Activated T-helper 2 cell treated with anti-CD3 and anti-CD28 coated beads, Interferon-gamma antibody, Interleukin-2, Interleukin-4, amounts not matched to agents 10 μg/mL and 5 μg/mL and 100 μg/mL, durations not matched to agents 14 hours and 24 hours and 36 hours (primary cell): ENCODE measurements at regions not wholly inside any gene's neighbourhood (a gene's known extent, or its start where the extent isn't known, plus 50 kb on each side); places are given as distances from the start of the nearest gene placed in this dataset.
"Not testable (repeated sequence)": the region's sequence is repeated elsewhere in the genome, so short reads cannot be mapped to it uniquely, and the experiment has no call there.

Source experiments
- DNase-seq: peaks from one replicate; pipeline ENCODE4 v3.0.0; 2021; ENCODE audit warnings: low spot score
- H3K27ac Mint-ChIP-seq: one replicate; pipeline ENCODE4 v1.8.0; 2021; ENCODE audit warnings: mixed read lengths
- H3K27me3 Mint-ChIP-seq: one replicate; pipeline ENCODE4 v1.8.0; 2021; ENCODE audit warnings: low read depth, mixed read lengths
- H3K36me3 Mint-ChIP-seq: one replicate; pipeline ENCODE4 v1.8.0; 2021; ENCODE audit warnings: low read depth, mixed read lengths
- H3K4me1 Mint-ChIP-seq: one replicate; pipeline ENCODE4 v1.8.0; 2021; ENCODE audit warnings: low read depth, mixed read lengths
- H3K4me3 Mint-ChIP-seq: one replicate; pipeline ENCODE4 v1.8.0; 2021; ENCODE audit warnings: low read depth, mild to moderate bottlenecking, moderate library complexity, mixed read lengths
- H3K9me3 Mint-ChIP-seq: one replicate; pipeline ENCODE4 v1.8.0; 2021; ENCODE audit warnings: mixed read lengths
- intact Hi-C: fragments of 100-400 bp; cut with micrococcal nuclease; formaldehyde crosslinking; loops from one replicate; pipeline ENCODE4 v1.15.1; 2023

DNA sequence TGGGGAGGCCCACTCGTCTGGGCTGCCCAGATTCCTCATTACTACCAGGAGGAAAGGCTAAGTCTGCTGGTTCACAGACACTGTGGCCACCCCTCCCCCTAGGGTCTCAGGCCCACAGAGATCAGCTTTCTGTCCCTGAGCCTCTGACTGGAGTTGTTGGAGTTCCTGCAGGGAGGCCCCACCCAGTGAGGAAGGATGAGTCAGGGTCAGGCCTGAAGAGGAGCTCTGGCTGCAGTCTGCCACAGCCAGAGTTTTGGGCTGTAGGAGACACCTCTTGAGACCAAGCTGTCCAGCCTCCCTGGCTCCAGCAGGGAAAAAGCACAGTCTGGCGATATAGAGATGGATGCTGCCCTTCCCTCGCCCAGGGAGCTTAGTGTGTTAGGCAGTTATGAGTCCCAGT is 720.9 kb upstream of the SEMA6D start:
- Mint-ChIP-seq H3K4me3 (no peak overlapping the region), H3K9me3 (peaks cover 66% of the 10 kb centered on the region), H3K36me3 (no peaks in the 10 kb centered on the region), H3K4me1 (no peaks in the 10 kb centered on the region), H3K27ac (no peak overlapping the region), H3K27me3 (no peaks in the 10 kb centered on the region)
- intact Hi-C loops = no loop called here
- no peak for DNase-seq

DNA sequence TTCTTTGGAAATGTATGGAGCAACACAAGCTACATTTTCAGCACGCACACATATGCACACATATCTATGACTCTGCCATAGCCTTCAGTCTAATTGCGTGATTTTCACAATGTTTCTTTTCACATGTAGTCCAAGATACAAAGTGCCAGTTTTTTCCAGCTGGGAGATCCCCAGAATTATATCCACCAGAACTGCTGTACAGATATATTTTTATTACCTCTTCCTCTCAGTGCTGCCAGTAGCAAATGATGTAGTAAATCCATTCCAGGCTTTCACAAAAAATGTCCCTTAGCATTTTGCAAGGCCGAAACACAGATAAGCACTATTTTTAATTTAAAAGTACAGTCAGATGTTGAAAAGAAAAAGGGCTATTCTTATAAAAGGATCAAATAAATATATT is 719.8 kb upstream of the SEMA6D start:
- H3K36me3 Mint-ChIP-seq = no peaks in the 10 kb centered on the region
- H3K4me3 Mint-ChIP-seq = no peak overlapping the region
- H3K27ac Mint-ChIP-seq = no peak overlapping the region
- H3K9me3 Mint-ChIP-seq = peaks cover 55% of the 10 kb centered on the region
- intact Hi-C loops = no loop called here
- no peak for DNase-seq
- H3K27me3 Mint-ChIP-seq = no peaks in the 10 kb centered on the region
- H3K4me1 Mint-ChIP-seq = no peaks in the 10 kb centered on the region

DNA sequence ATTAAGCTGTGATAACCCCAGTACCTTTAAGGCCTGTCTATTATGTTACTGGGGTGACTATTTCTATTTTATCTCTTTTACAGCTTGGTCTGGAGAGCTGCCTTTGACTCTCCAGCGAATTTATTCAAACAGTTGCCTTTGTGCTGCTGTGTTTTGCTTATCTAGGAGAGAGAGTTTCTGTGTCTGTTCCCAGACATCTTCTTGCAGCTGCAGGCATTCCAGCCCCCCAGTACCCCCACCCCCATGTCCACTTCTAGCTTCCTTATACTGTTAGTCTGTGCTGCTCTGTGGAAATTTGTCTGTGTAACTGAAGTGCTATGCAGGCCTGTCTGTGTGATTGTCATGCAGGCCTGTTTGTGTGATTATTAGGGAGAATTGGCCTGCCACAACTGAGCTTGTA is 713.7 kb upstream of the SEMA6D start:
- no peaks in the 10 kb centered on the region for H3K4me1 Mint-ChIP-seq
- no peak overlapping the region for H3K4me3 Mint-ChIP-seq
- DNase-seq = no peak

DNA sequence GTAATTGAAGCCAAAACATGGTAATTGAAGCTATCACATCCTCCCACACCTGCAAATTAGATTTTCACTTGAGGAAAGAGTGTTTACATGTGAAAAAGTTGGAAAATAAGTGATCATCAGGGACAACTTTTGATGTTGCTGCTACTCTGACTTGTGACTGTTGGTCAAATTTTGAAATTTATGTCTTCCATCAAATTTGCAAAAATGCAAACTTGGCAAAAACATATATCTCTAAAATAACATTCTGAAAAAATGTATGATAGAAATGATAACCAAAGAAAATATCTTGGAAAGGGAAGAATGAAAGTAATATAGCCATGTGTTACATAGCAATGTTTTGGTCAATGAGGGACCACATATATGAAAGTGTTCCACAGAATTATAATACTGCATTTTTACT is 703.9 kb upstream of the SEMA6D start:
- no peak overlapping the region for H3K4me3 Mint-ChIP-seq
- H3K27me3 Mint-ChIP-seq = no peaks in the 10 kb centered on the region
- no peaks in the 10 kb centered on the region for H3K36me3 Mint-ChIP-seq
- no peak for DNase-seq
- peaks cover 39% of the 10 kb centered on the region for H3K9me3 Mint-ChIP-seq
- no peak overlapping the region for H3K27ac Mint-ChIP-seq
- H3K4me1 Mint-ChIP-seq = no peaks in the 10 kb centered on the region
- intact Hi-C loops = no loop called here

More for the DNA sequence above, 713.7 kb upstream of the SEMA6D start:
- no peak overlapping the region for H3K27ac Mint-ChIP-seq
- peaks cover 53% of the 10 kb centered on the region for H3K9me3 Mint-ChIP-seq
- intact Hi-C loops = no loop called here
- H3K36me3 Mint-ChIP-seq = no peaks in the 10 kb centered on the region
- no peaks in the 10 kb centered on the region for H3K27me3 Mint-ChIP-seq

GRCh38 chr15:47027322-47027946 is 689.9 kb upstream of the SEMA6D start:
- Mint-ChIP-seq H3K27ac (no peak overlapping the region), H3K4me3 (no peak overlapping the region), H3K36me3 (no peaks in the 10 kb centered on the region), H3K9me3 (peaks cover 58% of the 10 kb centered on the region), H3K27me3 (no peaks in the 10 kb centered on the region), H3K4me1 (no peaks in the 10 kb centered on the region)
- no peak for DNase-seq
- intact Hi-C loops = no loop called here

GRCh38 chr15:47035475-47036406 is 681.6 kb upstream of the SEMA6D start:
- Mint-ChIP-seq H3K27ac (no peak overlapping the region), H3K27me3 (no peaks in the 10 kb centered on the region), H3K4me3 (no peak overlapping the region), H3K9me3 (peaks cover 32% of the 10 kb centered on the region), H3K36me3 (no peaks in the 10 kb centered on the region), H3K4me1 (no peaks in the 10 kb centered on the region)
- DNase-seq = no peak
- intact Hi-C loops = no loop called here

DNA sequence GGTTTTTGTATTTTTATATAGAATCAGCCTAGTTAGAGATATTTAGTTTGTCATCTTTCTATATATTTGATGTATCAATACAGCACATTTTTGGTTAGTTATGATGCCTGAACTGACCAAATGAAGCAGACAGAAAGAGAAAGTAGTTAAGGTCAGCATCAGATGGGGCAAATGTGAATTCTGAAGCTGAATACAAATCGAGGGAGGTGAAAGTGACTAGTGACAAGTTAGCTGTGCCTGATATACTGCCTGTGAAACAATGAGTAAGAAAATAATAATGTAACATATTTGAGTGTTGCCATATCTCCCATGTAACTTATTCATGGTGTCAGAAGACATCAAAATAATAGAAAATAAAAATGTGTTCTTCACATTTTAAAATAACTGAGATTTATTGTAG is 680.3 kb upstream of the SEMA6D start:
- intact Hi-C loops = no loop called here
- H3K36me3 Mint-ChIP-seq = no peaks in the 10 kb centered on the region
- H3K9me3 Mint-ChIP-seq = peaks cover 23% of the 10 kb centered on the region
- H3K4me3 Mint-ChIP-seq = no peak overlapping the region
- H3K27ac Mint-ChIP-seq = no peak overlapping the region
- DNase-seq = no peak
- no peaks in the 10 kb centered on the region for H3K4me1 Mint-ChIP-seq
- no peaks in the 10 kb centered on the region for H3K27me3 Mint-ChIP-seq

DNA sequence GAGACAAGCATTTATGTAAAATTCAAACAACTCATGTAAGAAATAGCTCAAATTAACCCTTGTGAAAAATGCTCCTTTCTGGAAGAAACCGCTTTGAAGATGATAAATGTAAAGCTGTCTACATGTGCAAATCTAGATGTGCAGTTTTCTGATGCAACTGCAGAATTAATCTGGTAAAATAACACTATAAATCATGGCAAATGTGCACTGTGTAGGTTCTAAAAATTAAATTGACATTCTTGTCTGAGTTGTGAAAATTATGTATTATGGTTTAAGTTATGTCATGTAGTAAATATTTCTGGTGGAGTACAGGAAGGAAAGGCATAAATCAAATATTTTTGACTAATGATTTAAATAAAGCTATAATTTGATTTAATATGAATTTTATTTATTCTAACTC is 678.1 kb upstream of the SEMA6D start:
- intact Hi-C loops = no loop called here
- Mint-ChIP-seq H3K36me3 (no peaks in the 10 kb centered on the region), H3K9me3 (peaks cover 8% of the 10 kb centered on the region), H3K4me1 (no peaks in the 10 kb centered on the region), H3K4me3 (no peak overlapping the region), H3K27me3 (no peaks in the 10 kb centered on the region), H3K27ac (no peak overlapping the region)
- no peak for DNase-seq

DNA sequence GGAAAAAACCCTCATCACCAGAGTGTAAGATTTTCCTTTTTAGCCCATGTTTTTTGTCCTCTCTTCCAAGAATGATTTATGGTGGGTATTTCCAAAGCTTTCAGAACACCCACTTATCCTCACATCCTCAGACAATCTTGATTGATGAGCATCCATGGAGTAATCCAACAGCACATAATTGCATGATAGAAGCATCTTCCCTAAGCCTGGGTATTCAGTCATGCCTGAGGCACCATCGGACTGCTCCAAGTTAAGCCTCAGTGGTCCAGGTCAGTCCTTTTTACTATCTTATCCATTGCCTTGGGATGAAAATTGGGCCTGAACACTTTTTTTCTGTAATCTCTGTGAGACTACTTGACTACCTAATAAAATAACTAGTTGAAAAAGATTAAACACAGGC is 676.0 kb upstream of the SEMA6D start:
- DNase-seq = no peak
- Mint-ChIP-seq H3K4me3 (no peak overlapping the region), H3K27ac (no peak overlapping the region), H3K9me3 (peaks cover 15% of the 10 kb centered on the region), H3K36me3 (no peaks in the 10 kb centered on the region), H3K27me3 (no peaks in the 10 kb centered on the region), H3K4me1 (no peaks in the 10 kb centered on the region)
- intact Hi-C loops = no loop called here

GRCh38 chr15:47047981-47048380 is 669.3 kb upstream of the SEMA6D start:
- H3K27me3 Mint-ChIP-seq, DNase-seq, H3K4me3 Mint-ChIP-seq, H3K36me3 Mint-ChIP-seq, intact Hi-C loops, H3K27ac Mint-ChIP-seq, H3K4me1 Mint-ChIP-seq: not testable (repeated sequence)
- peaks cover 37% of the 10 kb centered on the region for H3K9me3 Mint-ChIP-seq

GRCh38 chr15:47066392-47066791 is 650.9 kb upstream of the SEMA6D start:
- H3K36me3 Mint-ChIP-seq = no peaks in the 10 kb centered on the region
- intact Hi-C loops = no loop called here
- no peak for DNase-seq
- no peak overlapping the region for H3K4me3 Mint-ChIP-seq
- no peaks in the 10 kb centered on the region for H3K27me3 Mint-ChIP-seq
- H3K4me1 Mint-ChIP-seq = no peaks in the 10 kb centered on the region
- H3K27ac Mint-ChIP-seq = no peak overlapping the region
- H3K9me3 Mint-ChIP-seq = peaks cover 5% of the 10 kb centered on the region

DNA sequence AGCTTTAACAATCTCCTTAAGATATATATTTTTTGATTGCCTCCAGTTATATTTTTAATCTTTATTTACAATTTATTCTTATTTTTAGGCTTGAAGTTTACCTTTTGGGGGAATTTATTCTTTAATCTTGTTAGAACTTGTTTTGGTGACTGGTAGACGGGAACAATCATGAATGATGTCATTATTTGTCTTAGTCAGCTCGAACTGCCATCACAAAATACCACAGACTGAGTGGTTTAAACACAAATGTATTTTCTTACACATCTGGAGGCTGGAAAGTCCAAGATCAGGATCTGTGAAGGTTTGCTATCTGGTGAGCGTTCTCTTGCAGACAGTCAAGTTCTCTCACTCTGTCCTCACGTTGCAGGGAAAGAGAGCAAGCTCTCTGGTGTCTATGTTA is 639.5 kb upstream of the SEMA6D start:
- H3K36me3 Mint-ChIP-seq, H3K4me3 Mint-ChIP-seq, H3K27me3 Mint-ChIP-seq, H3K27ac Mint-ChIP-seq, H3K9me3 Mint-ChIP-seq, intact Hi-C loops, DNase-seq, H3K4me1 Mint-ChIP-seq: not testable (repeated sequence)

- Mint-ChIP-seq H3K4me3 (no peak overlapping the region), H3K27me3 (no peaks in the 10 kb centered on the region), H3K36me3 (no peaks in the 10 kb centered on the region), H3K9me3 (peaks cover 17% of the 10 kb centered on the region), H3K27ac (no peak overlapping the region), H3K4me1 (no peaks in the 10 kb centered on the region)
- intact Hi-C loops = no loop called here
- no peak for DNase-seq
These were observed 621.5 kb upstream of the SEMA6D start for GRCh38 chr15:47095833-47096232.
